Parathyroid adenoma (tissue), 2 donors: ENCODE measurements at regions not wholly inside any gene's neighbourhood (a gene's known extent, or its start where the extent isn't known, plus 50 kb on each side); places are given as distances from the start of the nearest gene placed in this dataset.
"Not testable (repeated sequence)": the region's sequence is repeated elsewhere in the genome, so short reads cannot be mapped to it uniquely, and the experiment has no call there.

Experiments used
- H2AFZ ChIP-seq: fragments of 300-600 bp; sonication (generic); one replicate; pipeline ENCODE4 v1.7.0; 2017; ENCODE audit warnings: antibody characterized with exemption, mild to moderate bottlenecking
- H3K27ac ChIP-seq: fragments of 300-600 bp; sonication (generic); one replicate; pipeline ENCODE4 v1.7.0; 2017
- H3K27me3 ChIP-seq: fragments of 300-600 bp; sonication (generic); one replicate; pipeline ENCODE4 v1.7.0; 2017; ENCODE audit warnings: low read length; ENCODE audit not compliant: control insufficient read depth, insufficient read depth
- H3K36me3 ChIP-seq: fragments of 300-600 bp; sonication (generic); one replicate; pipeline ENCODE4 v1.7.0; 2017; ENCODE audit warnings: low read length; ENCODE audit not compliant: control insufficient read depth, insufficient read depth
- H3K4me1 ChIP-seq: fragments of 300-600 bp; sonication (generic); one replicate; pipeline ENCODE4 v1.7.0; 2017; ENCODE audit warnings: control low read depth
- H3K4me2 ChIP-seq: fragments of 300-600 bp; sonication (generic); one replicate; pipeline ENCODE4 v1.7.0; 2017; ENCODE audit warnings: low read length
- H3K4me3 ChIP-seq: fragments of 300-600 bp; sonication (generic); one replicate; pipeline ENCODE4 v1.7.0; 2017; ENCODE audit warnings: low read depth, low read length
- H3K79me2 ChIP-seq: fragments of 300-600 bp; sonication (generic); one replicate; pipeline ENCODE4 v1.7.0; 2017; ENCODE audit warnings: control low read depth
- H3K9ac ChIP-seq: fragments of 300-600 bp; sonication (generic); one replicate; pipeline ENCODE4 v1.7.0; 2017; ENCODE audit warnings: mild to moderate bottlenecking
- H3K9me3 ChIP-seq: fragments of 300-600 bp; sonication (generic); one replicate; pipeline ENCODE4 v1.7.0; 2017; ENCODE audit warnings: low read length; ENCODE audit not compliant: control insufficient read depth
- CTCF ChIP-seq: fragments of 300-600 bp; sonication (generic); IDR thresholded peaks from one replicate; pipeline ENCODE4 v1.7.0; 2017; ENCODE audit warnings: antibody characterized with exemption, mild to moderate bottlenecking
- donor health status: primary hyperparathyroidism.

DNA sequence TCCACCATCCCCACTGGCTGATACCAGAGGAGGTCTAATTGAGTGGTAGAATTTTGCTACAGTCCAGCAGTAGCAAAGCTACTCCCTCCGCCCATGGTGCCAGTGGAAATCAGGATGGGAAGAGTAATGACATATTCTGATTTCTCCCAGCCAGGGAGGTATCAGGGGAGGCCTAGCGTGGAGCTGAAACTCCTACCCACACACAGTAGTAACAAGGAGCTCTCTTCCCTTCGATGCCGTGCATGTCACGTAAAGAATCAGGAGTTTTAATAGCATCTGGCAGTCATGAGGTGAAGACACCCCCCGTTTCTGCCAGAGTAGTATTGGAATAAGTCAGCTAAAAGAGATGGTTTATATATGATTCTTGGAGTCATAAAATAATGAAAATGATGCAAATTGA lies 786.8 kb upstream of the DDX18 start:
- TF ChIP-seq CTCF: no peak
- Histone ChIP-seq H2AFZ (no peak overlapping the region), H3K4me2 (no peak overlapping the region), H3K27ac (no peak overlapping the region), H3K4me3 (no peak overlapping the region), H3K9ac (no peak overlapping the region), H3K27me3 (no peaks in the 10 kb centered on the region), H3K4me1 (no peaks in the 10 kb centered on the region), H3K79me2 (no peaks in the 10 kb centered on the region), H3K9me3 (no peaks in the 10 kb centered on the region), H3K36me3 (no peaks in the 10 kb centered on the region)

DNA sequence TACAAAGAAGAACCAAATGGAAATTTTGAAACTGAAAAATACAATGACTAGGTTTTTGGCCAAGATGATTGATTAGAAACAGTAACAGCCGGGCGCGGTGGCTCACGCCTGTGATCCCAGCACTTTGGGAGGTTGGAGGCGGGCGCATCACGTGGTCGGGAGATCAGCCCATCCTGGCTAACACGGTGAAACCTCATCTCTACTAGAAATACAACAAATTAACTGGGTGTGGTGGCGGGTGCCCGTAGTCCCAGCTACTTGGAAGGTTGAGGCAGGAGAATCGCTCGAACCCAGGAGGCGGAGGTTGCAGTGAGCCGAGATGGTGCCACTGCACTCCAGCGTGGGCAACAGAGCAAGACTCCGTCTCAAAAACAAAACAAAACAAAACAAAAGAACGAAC lies 785.8 kb upstream of the DDX18 start:
- not testable (repeated sequence) for H3K4me2 ChIP-seq, H3K4me3 ChIP-seq, H3K4me1 ChIP-seq, H3K36me3 ChIP-seq, H3K27me3 ChIP-seq, H3K27ac ChIP-seq, H3K9ac ChIP-seq, H3K9me3 ChIP-seq, H3K79me2 ChIP-seq, H2AFZ ChIP-seq

DNA sequence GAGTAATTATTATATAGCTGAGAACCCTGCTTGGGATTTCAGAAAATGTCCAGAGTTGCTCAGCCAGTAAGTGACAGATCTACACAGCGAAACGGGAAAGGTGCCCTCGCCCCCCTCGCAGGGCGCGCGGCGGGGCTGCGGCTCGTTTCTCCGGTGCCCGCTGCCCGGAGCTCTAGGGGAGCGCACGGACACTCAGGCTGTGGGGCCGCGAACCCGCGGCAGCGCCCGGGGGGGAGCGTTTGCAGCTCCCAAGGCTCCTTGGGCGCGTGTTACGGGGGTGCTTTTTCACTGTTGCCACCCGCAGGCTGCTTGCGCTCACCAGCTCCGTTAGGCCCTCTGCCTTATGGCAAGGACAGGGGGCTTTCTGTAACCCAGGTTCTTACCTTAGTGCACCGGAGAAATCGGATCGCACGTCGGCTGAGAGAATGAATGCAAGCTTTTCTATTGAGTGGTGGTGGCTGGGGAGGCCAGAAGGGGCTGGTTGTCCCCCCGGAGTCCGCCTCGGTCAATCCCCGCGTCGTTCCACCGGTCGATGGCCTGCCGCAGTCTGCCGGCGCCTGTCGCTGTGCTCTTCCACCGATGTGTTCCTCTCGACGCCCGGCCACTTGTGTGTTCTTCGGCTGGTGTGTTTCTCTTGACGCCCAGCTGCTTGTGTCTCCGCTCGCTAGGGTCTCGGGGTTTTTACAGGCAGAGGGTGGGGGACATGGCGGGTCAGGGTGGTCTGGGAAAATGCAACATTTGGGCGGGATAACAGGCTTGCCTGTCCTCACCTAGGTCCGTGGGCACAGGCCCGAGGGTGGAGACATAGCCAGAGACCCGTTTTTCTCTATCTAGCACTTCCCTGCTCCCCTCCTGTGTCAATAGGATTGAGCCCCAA lies 758.8 kb upstream of the DDX18 start:
- Histone ChIP-seq H2AFZ (no peak overlapping the region), H3K9ac (no peak overlapping the region), H3K79me2 (no peaks in the 10 kb centered on the region), H3K27ac (no peak overlapping the region), H3K4me1 (no peaks in the 10 kb centered on the region), H3K9me3 (no peaks in the 10 kb centered on the region), H3K27me3 (no peaks in the 10 kb centered on the region), H3K4me2 (no peak overlapping the region), H3K4me3 (no peak overlapping the region), H3K36me3 (no peaks in the 10 kb centered on the region)
- TF ChIP-seq CTCF: no peak

- Histone ChIP-seq H2AFZ (no peak overlapping the region), H3K79me2 (no peaks in the 10 kb centered on the region), H3K9me3 (no peaks in the 10 kb centered on the region), H3K4me3 (no peak overlapping the region), H3K4me2 (no peak overlapping the region), H3K27me3 (no peaks in the 10 kb centered on the region), H3K36me3 (no peaks in the 10 kb centered on the region), H3K27ac (no peak overlapping the region), H3K4me1 (no peaks in the 10 kb centered on the region), H3K9ac (no peak overlapping the region)
- no peak for TF ChIP-seq CTCF
Observed at GRCh38 chr2:117056376-117056748, 758.1 kb upstream of the DDX18 start.

GRCh38 chr2:117057016-117057415 lies 757.5 kb upstream of the DDX18 start:
- Histone ChIP-seq H3K4me2 (no peak overlapping the region), H3K79me2 (no peaks in the 10 kb centered on the region)
- no peak for TF ChIP-seq CTCF

More at GRCh38 chr2:117057016-117057415, 757.5 kb upstream of the DDX18 start:
- Histone ChIP-seq H2AFZ (no peak overlapping the region), H3K4me3 (no peak overlapping the region), H3K27me3 (no peaks in the 10 kb centered on the region), H3K36me3 (no peaks in the 10 kb centered on the region), H3K4me1 (no peaks in the 10 kb centered on the region), H3K9me3 (no peaks in the 10 kb centered on the region), H3K27ac (no peak overlapping the region), H3K9ac (no peak overlapping the region)
